H9 (cell line): ENCODE measurements at regions not wholly inside any gene's neighbourhood (a gene's known extent, or its start where the extent isn't known, plus 50 kb on each side); places are given as distances from the start of the nearest gene placed in this dataset.

Experiments used
- DNase-seq: peaks from one replicate; pipeline ENCODE4 v3.0.0-alpha.2; 2017
- H2AFZ ChIP-seq: one replicate; pipeline ENCODE4 v1.6.1; 2013; ENCODE audit warnings: mild to moderate bottlenecking, low read length, control low read depth, moderate library complexity
- H2AK5ac ChIP-seq: 2 replicates; pipeline ENCODE4 v1.6.1; 2013; ENCODE audit warnings: low read length, control low read depth, mixed read lengths; ENCODE audit not compliant: insufficient read length
- H2BK120ac ChIP-seq: one replicate; pipeline ENCODE4 v1.6.1; 2013; ENCODE audit warnings: low read depth, mild to moderate bottlenecking, low read length, control low read depth, inconsistent platforms; ENCODE audit not compliant: poor library complexity, severe bottlenecking
- H2BK12ac ChIP-seq: 2 replicates; pipeline ENCODE4 v1.6.1; 2013; ENCODE audit warnings: low read length, control low read depth, mixed read lengths, low read depth; ENCODE audit not compliant: insufficient read length
- H2BK15ac ChIP-seq: 2 replicates; pipeline ENCODE4 v1.6.1; 2013; ENCODE audit warnings: low read depth, low read length, control low read depth
- H2BK20ac ChIP-seq: one replicate; pipeline ENCODE4 v1.6.1; 2013; ENCODE audit warnings: low read depth, mild to moderate bottlenecking, low read length, control low read depth, inconsistent platforms; ENCODE audit not compliant: poor library complexity, severe bottlenecking
- H2BK5ac ChIP-seq: 2 replicates; pipeline ENCODE4 v1.6.1; 2013; ENCODE audit warnings: low read length, control low read depth, mixed read lengths; ENCODE audit not compliant: insufficient read length
- H3K14ac ChIP-seq: 2 replicates; pipeline ENCODE4 v1.6.1; 2013; ENCODE audit warnings: low read length, control low read depth; ENCODE audit not compliant: insufficient read depth
- H3K18ac ChIP-seq: 2 replicates; pipeline ENCODE4 v1.6.1; 2013; ENCODE audit warnings: low read depth, mild to moderate bottlenecking, mixed read lengths, low read length, control low read depth; ENCODE audit not compliant: insufficient read length
- H3K23ac ChIP-seq: 2 replicates; pipeline ENCODE4 v1.6.1; 2013; ENCODE audit warnings: low read length, control low read depth, mixed read lengths, low read depth; ENCODE audit not compliant: insufficient read length
- H3K23me2 ChIP-seq: 2 replicates; pipeline ENCODE4 v1.6.1; 2013; ENCODE audit warnings: low read depth, mild to moderate bottlenecking, mixed read lengths, low read length, control low read depth; ENCODE audit not compliant: insufficient read length, poor library complexity, severe bottlenecking
- H3K27ac ChIP-seq: 2 replicates; pipeline ENCODE4 v1.5.1; 2013; ENCODE audit warnings: low read length, control low read depth, mixed read lengths, low read depth; ENCODE audit not compliant: insufficient read length
- H3K27me3 ChIP-seq: 2 replicates; pipeline ENCODE4 v1.6.1; 2013; ENCODE audit warnings: low read length, control low read depth, inconsistent platforms; ENCODE audit not compliant: insufficient read depth
- H3K4ac ChIP-seq: 2 replicates; pipeline ENCODE4 v1.6.1; 2013; ENCODE audit warnings: low read depth, mild to moderate bottlenecking, control low read depth, inconsistent platforms, low read length, moderate library complexity
- H3K4me1 ChIP-seq: 2 replicates; pipeline ENCODE4 v1.6.1; 2013; ENCODE audit warnings: low read length, control low read depth, inconsistent platforms; ENCODE audit not compliant: insufficient read depth
- H3K4me2 ChIP-seq: 2 replicates; pipeline ENCODE4 v1.6.1; 2013; ENCODE audit warnings: low read length, control low read depth, mixed read lengths; ENCODE audit not compliant: insufficient read length, insufficient read depth
- H3K56ac ChIP-seq: 2 replicates; pipeline ENCODE4 v1.6.1; 2013; ENCODE audit warnings: low read depth, mild to moderate bottlenecking, mixed read lengths, low read length, control low read depth; ENCODE audit not compliant: insufficient read length
- H3K79me1 ChIP-seq: 2 replicates; pipeline ENCODE4 v1.6.1; 2013; ENCODE audit warnings: low read depth, mild to moderate bottlenecking, moderate library complexity, low read length, control low read depth, inconsistent platforms; ENCODE audit not compliant: insufficient read depth, poor library complexity, severe bottlenecking
- H3K79me2 ChIP-seq: 2 replicates; pipeline ENCODE4 v1.6.1; 2013; ENCODE audit warnings: low read length, control low read depth, inconsistent platforms; ENCODE audit not compliant: insufficient read depth
- H3K9ac ChIP-seq: 2 replicates; pipeline ENCODE4 v1.6.1; 2013; ENCODE audit warnings: low read length, control low read depth, mixed read lengths; ENCODE audit not compliant: insufficient read length; ENCODE audit errors: extremely low read depth
- H3K9me3 ChIP-seq: one replicate; pipeline ENCODE4 v1.6.1; 2013; ENCODE audit warnings: low read depth, low read length, inconsistent platforms; ENCODE audit not compliant: control insufficient read depth
- H3T11ph ChIP-seq: one replicate; pipeline ENCODE4 v1.6.1; 2013; ENCODE audit warnings: mild to moderate bottlenecking, low read length, control low read depth, inconsistent platforms
- H4K20me1 ChIP-seq: one replicate; pipeline ENCODE4 v1.6.1; 2013; ENCODE audit not compliant: control insufficient read depth, insufficient read length, insufficient read depth
- H4K5ac ChIP-seq: 2 replicates; pipeline ENCODE4 v1.6.1; 2013; ENCODE audit warnings: low read depth, mild to moderate bottlenecking, mixed read lengths, low read length, control low read depth; ENCODE audit not compliant: insufficient read length
- H4K8ac ChIP-seq: replicated peaks from 2 replicates; pipeline ENCODE4 v1.6.1; 2013; ENCODE audit warnings: low read length, control low read depth, mixed read lengths, low read depth; ENCODE audit not compliant: insufficient read length
- H4K91ac ChIP-seq: 2 replicates; pipeline ENCODE4 v1.6.1; 2013; ENCODE audit warnings: low read depth, mild to moderate bottlenecking, moderate library complexity, mixed read lengths, low read length, control low read depth; ENCODE audit not compliant: insufficient read length
- H3K27ac Mint-ChIP-seq, 3 experiments: 2 replicates in 2 of 3; 3 replicates in 1 of 3; pipeline ENCODE4 v1.8.0; 2020 to 2021; ENCODE audit warnings: mixed read lengths in 3 of 3, mild to moderate bottlenecking in 1 of 3, moderate library complexity in 1 of 3
- H3K27me3 Mint-ChIP-seq: 2 replicates; pipeline ENCODE4 v1.8.0; 2021; ENCODE audit warnings: low read depth, mild to moderate bottlenecking, moderate library complexity, mixed read lengths
- H3K36me3 Mint-ChIP-seq, 3 experiments: 2 replicates in 2 of 3; 3 replicates in 1 of 3; pipeline ENCODE4 v1.8.0; 2020 to 2021; ENCODE audit warnings: low read depth in 3 of 3, mixed read lengths in 3 of 3; ENCODE audit not compliant: insufficient read depth in 1 of 3
- H3K4me1 Mint-ChIP-seq, 2 experiments: 2 replicates each; pipeline ENCODE4 v1.8.0; 2020; ENCODE audit warnings: mixed read lengths in 2 of 2
- H3K4me3 Mint-ChIP-seq, 2 experiments: 2 replicates in 1 of 2; 3 replicates in 1 of 2; pipeline ENCODE4 v1.8.0; 2020 to 2021; ENCODE audit warnings: mild to moderate bottlenecking in 2 of 2, mixed read lengths in 2 of 2, moderate library complexity in 1 of 2
- H3K9me3 Mint-ChIP-seq, 2 experiments: 2 replicates in 1 of 2; 3 replicates in 1 of 2; pipeline ENCODE4 v1.8.0; 2020; ENCODE audit warnings: mild to moderate bottlenecking in 2 of 2, mixed read lengths in 2 of 2, moderate library complexity in 1 of 2
- WGBS: extraction: QIAGEN DNeasy Blood & Tissue Kit; methylation state at CpG from one replicate; pipeline ENCODE4 v1.1.7; 2013; ENCODE audit warnings: missing lambda C conversion rate, low lambda C conversion rate, mixed read lengths; ENCODE audit not compliant: insufficient read length; ENCODE audit errors: extremely low coverage; 5-methylcytosine and 5-hydroxymethylcytosine counted together
- TF ChIP-seq, protein P1 (sequence below): fragments of 200-600 bp; sonication (generic); conservative IDR thresholded peaks from 3 replicates; pipeline ENCODE4 v1.8.0; 2021; ENCODE audit warnings: antibody characterized with exemption, mild to moderate bottlenecking

GRCh38 chr2:129457277-129457818 is 522.1 kb upstream of the RAB6C start:
- Histone ChIP-seq H3K18ac (no peak overlapping the region), H4K5ac (no peak overlapping the region), H4K20me1 (no peaks in the 10 kb centered on the region), H2BK120ac (no peak overlapping the region), H3K23ac (no peak overlapping the region), H2AK5ac (no peak overlapping the region), H2AFZ (no peak overlapping the region), H3K27me3 (no peaks in the 10 kb centered on the region), H3K9me3 (no peaks in the 10 kb centered on the region), H3K9ac (no peak overlapping the region), H3K14ac (no peak overlapping the region), H4K91ac (no peak overlapping the region), H3T11ph (no peak overlapping the region), H3K4ac (no peak overlapping the region), H3K56ac (no peak overlapping the region), H3K23me2 (no peaks in the 10 kb centered on the region), H2BK5ac (no peak overlapping the region), H3K79me2 (no peaks in the 10 kb centered on the region), H3K79me1 (no peaks in the 10 kb centered on the region), H2BK15ac (no peak overlapping the region), H3K27ac (no peak overlapping the region), H2BK12ac (no peak overlapping the region), H3K4me2 (no peak overlapping the region), H2BK20ac (no peak overlapping the region), H3K4me1 (no peaks in the 10 kb centered on the region), H4K8ac (no peak overlapping the region)
- no peaks in the 10 kb centered on the region for H3K36me3 Mint-ChIP-seq
- no peak for DNase-seq
- TF ChIP-seq, protein P1, sequence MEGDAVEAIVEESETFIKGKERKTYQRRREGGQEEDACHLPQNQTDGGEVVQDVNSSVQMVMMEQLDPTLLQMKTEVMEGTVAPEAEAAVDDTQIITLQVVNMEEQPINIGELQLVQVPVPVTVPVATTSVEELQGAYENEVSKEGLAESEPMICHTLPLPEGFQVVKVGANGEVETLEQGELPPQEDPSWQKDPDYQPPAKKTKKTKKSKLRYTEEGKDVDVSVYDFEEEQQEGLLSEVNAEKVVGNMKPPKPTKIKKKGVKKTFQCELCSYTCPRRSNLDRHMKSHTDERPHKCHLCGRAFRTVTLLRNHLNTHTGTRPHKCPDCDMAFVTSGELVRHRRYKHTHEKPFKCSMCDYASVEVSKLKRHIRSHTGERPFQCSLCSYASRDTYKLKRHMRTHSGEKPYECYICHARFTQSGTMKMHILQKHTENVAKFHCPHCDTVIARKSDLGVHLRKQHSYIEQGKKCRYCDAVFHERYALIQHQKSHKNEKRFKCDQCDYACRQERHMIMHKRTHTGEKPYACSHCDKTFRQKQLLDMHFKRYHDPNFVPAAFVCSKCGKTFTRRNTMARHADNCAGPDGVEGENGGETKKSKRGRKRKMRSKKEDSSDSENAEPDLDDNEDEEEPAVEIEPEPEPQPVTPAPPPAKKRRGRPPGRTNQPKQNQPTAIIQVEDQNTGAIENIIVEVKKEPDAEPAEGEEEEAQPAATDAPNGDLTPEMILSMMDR, result no peak
- no peak overlapping the region for H3K4me3 Mint-ChIP-seq
- no peaks in the 10 kb centered on the region for H3K4me1 Mint-ChIP-seq
- no peak overlapping the region for H3K27ac Mint-ChIP-seq
- no CpG with 5 or more reads among the region's 5 CpGs for WGBS
- peaks cover 8% of the 10 kb centered on the region; the same call in 1 of the 2 replicates for H3K27me3 Mint-ChIP-seq
- H3K9me3 Mint-ChIP-seq, result no peaks in the 10 kb centered on the region
